Chondrocyte (in vitro differentiated cells): ENCODE measurements at regions not wholly inside any gene's neighbourhood (a gene's known extent, or its start where the extent isn't known, plus 50 kb on each side); places are given as distances from the start of the nearest gene placed in this dataset.

Source experiments
- DNase-seq: peaks from one replicate; pipeline ENCODE4 v3.0.0; 2021; ENCODE audit warnings: mixed read lengths, low spot score
- H3K27ac Mint-ChIP-seq: one replicate; pipeline ENCODE4 v1.8.0; 2021; ENCODE audit warnings: mild to moderate bottlenecking, moderate library complexity, mixed read lengths; ENCODE audit not compliant: unreplicated experiment
- H3K27me3 Mint-ChIP-seq: 2 replicates; pipeline ENCODE4 v1.8.0; 2021; ENCODE audit warnings: low read depth, mixed read lengths
- H3K36me3 Mint-ChIP-seq: 2 replicates; pipeline ENCODE4 v1.8.0; 2021; ENCODE audit warnings: low read depth, mixed read lengths
- H3K4me1 Mint-ChIP-seq: 2 replicates; pipeline ENCODE4 v1.8.0; 2021; ENCODE audit warnings: low read depth, mild to moderate bottlenecking, mixed read lengths
- H3K4me3 Mint-ChIP-seq: one replicate; pipeline ENCODE4 v1.8.0; 2021; ENCODE audit warnings: mild to moderate bottlenecking, moderate library complexity, mixed read lengths; ENCODE audit not compliant: unreplicated experiment
- H3K9me3 Mint-ChIP-seq: 2 replicates; pipeline ENCODE4 v1.8.0; 2021; ENCODE audit warnings: low read depth, mixed read lengths
- CTCF ChIP-seq: fragments of 200-600 bp; sonication (generic); IDR thresholded peaks from 2 replicates; pipeline ENCODE4 v1.5.0; 2021; ENCODE audit warnings: antibody characterized with exemption, mild to moderate bottlenecking, moderate library complexity

GRCh38 chr22:22981670-22982571, 88.4 kb upstream of the GNAZ start:
- no peak for DNase-seq
- peaks cover 2% of the 10 kb centered on the region for H3K36me3 Mint-ChIP-seq
- H3K4me3 Mint-ChIP-seq, result no peak overlapping the region
- TF ChIP-seq CTCF, result no peak
- peaks cover 17% of the 10 kb centered on the region for H3K9me3 Mint-ChIP-seq
- no peaks in the 10 kb centered on the region for H3K4me1 Mint-ChIP-seq
- H3K27ac Mint-ChIP-seq, result no peak overlapping the region
- H3K27me3 Mint-ChIP-seq, result peaks cover 16% of the 10 kb centered on the region

- Mint-ChIP-seq H3K36me3 (peaks cover 2% of the 10 kb centered on the region), H3K4me1 (no peaks in the 10 kb centered on the region), H3K9me3 (peaks cover 17% of the 10 kb centered on the region), H3K4me3 (no peak overlapping the region), H3K27me3 (peaks cover 18% of the 10 kb centered on the region), H3K27ac (no peak overlapping the region)
- DNase-seq, result no peak
- no peak for TF ChIP-seq CTCF
Observed at GRCh38 chr22:22982616-22983015, 87.7 kb upstream of the GNAZ start.

GRCh38 chr22:22983123-22983522, 87.2 kb upstream of the GNAZ start:
- peaks cover 17% of the 10 kb centered on the region for H3K9me3 Mint-ChIP-seq
- H3K4me1 Mint-ChIP-seq, result no peaks in the 10 kb centered on the region
- DNase-seq, result no peak
- peaks cover 20% of the 10 kb centered on the region for H3K27me3 Mint-ChIP-seq
- H3K4me3 Mint-ChIP-seq, result no peak overlapping the region
- peaks cover 2% of the 10 kb centered on the region for H3K36me3 Mint-ChIP-seq
- no peak for TF ChIP-seq CTCF
- no peak overlapping the region for H3K27ac Mint-ChIP-seq

- Mint-ChIP-seq H3K36me3 (peaks cover 2% of the 10 kb centered on the region), H3K9me3 (peaks cover 17% of the 10 kb centered on the region), H3K27ac (no peak overlapping the region)
Observed at GRCh38 chr22:22983816-22984215, 86.5 kb upstream of the GNAZ start.

GRCh38 chr22:22984967-22985366, 85.4 kb upstream of the GNAZ start:
- peaks cover 27% of the 10 kb centered on the region for H3K27me3 Mint-ChIP-seq
- DNase-seq, result no peak
- no peak for TF ChIP-seq CTCF
- peaks cover 14% of the 10 kb centered on the region for H3K9me3 Mint-ChIP-seq
- no peaks in the 10 kb centered on the region for H3K4me1 Mint-ChIP-seq
- H3K27ac Mint-ChIP-seq, result no peak overlapping the region
- peaks cover 2% of the 10 kb centered on the region for H3K36me3 Mint-ChIP-seq
- no peak overlapping the region for H3K4me3 Mint-ChIP-seq

More at GRCh38 chr22:22983816-22984215, 86.5 kb upstream of the GNAZ start:
- no peak for DNase-seq
- no peak for TF ChIP-seq CTCF
- no peaks in the 10 kb centered on the region for H3K4me1 Mint-ChIP-seq
- peaks cover 24% of the 10 kb centered on the region for H3K27me3 Mint-ChIP-seq
- H3K4me3 Mint-ChIP-seq, result no peak overlapping the region
